IMR-90 (cell line): ENCODE measurements at regions not wholly inside any gene's neighbourhood (a gene's known extent, or its start where the extent isn't known, plus 50 kb on each side); places are given as distances from the start of the nearest gene placed in this dataset.

ENCODE experiments used
- ATAC-seq: fragments of 200-7000 bp; cut with Tn5 transposase; 2 replicates; pipeline ENCODE4 v1.9.1; 2020; ENCODE audit warnings: low read depth, mild to moderate bottlenecking, moderate library complexity
- BruUV-seq: library from RNA; stranded (reverse); fragments of 400-500 nt; replicated peaks from 2 replicates; lab custom pipeline; 2021; lab: Mats Ljungman, UMichigan
- CTCF ChIA-PET: fragments of 300-600 bp; formaldehyde crosslinking; extraction: SDS; loops from one replicate; lab custom pipeline; 2021; ENCODE audit warnings: antibody characterized with exemption; lab: Yijun Ruan, JAX
- POLR2A ChIA-PET: fragments of 300-600 bp; sonication (Branson Sonifier 250); formaldehyde crosslinking; loops from one replicate; lab custom pipeline; 2022; ENCODE audit warnings: antibody characterized with exemption; ENCODE audit not compliant: unreplicated experiment; lab: Charles Lee
- DNase-seq: peaks from one replicate; pipeline ENCODE4 v3.0.0; 2013
- H2AFZ ChIP-seq: replicated peaks from 2 replicates; pipeline ENCODE3; 2013; ENCODE audit warnings: low read length, mild to moderate bottlenecking; ENCODE audit not compliant: poor library complexity
- H2AK5ac ChIP-seq: 2 replicates; pipeline ENCODE4 v1.6.1; 2013; ENCODE audit warnings: low read depth, low read length, inconsistent platforms
- H2AK9ac ChIP-seq: replicated peaks from 2 replicates; pipeline ENCODE3; 2013; ENCODE audit warnings: mild to moderate bottlenecking, low read depth, low read length, moderate library complexity; ENCODE audit not compliant: poor library complexity
- H2BK120ac ChIP-seq: 2 replicates; pipeline ENCODE4 v1.6.1; 2013; ENCODE audit warnings: low read depth, low read length, inconsistent platforms
- H2BK15ac ChIP-seq: 3 replicates; pipeline ENCODE4 v1.6.1; 2013; ENCODE audit warnings: low read depth, low read length, inconsistent platforms
- H2BK20ac ChIP-seq: 2 replicates; pipeline ENCODE4 v1.6.1; 2013; ENCODE audit warnings: low read depth, mild to moderate bottlenecking, inconsistent platforms, low read length, moderate library complexity
- H2BK5ac ChIP-seq: 2 replicates; pipeline ENCODE4 v1.6.1; 2013; ENCODE audit warnings: mild to moderate bottlenecking, low read depth, low read length, inconsistent platforms; ENCODE audit not compliant: poor library complexity, severe bottlenecking
- H3K14ac ChIP-seq: replicated peaks from 2 replicates; pipeline ENCODE4 v1.6.1; 2013; ENCODE audit warnings: low read depth, low read length, inconsistent platforms
- H3K18ac ChIP-seq: 2 replicates; pipeline ENCODE4 v1.6.1; 2013; ENCODE audit warnings: low read depth, low read length, control low read depth
- H3K23ac ChIP-seq: 2 replicates; pipeline ENCODE4 v1.6.1; 2013; ENCODE audit warnings: low read depth, low read length, inconsistent platforms
- H3K27ac ChIP-seq: 2 replicates; pipeline ENCODE4 v1.5.1; 2013; ENCODE audit warnings: mild to moderate bottlenecking, control low read depth, low read length; ENCODE audit not compliant: insufficient read depth
- H3K27me3 ChIP-seq: 2 replicates; pipeline ENCODE4 v1.6.1; 2013; ENCODE audit warnings: low read length; ENCODE audit not compliant: control insufficient read depth, insufficient read depth
- H3K36me3 ChIP-seq: 2 replicates; pipeline ENCODE4 v1.6.1; 2013; ENCODE audit warnings: low read length, mixed read lengths; ENCODE audit not compliant: control insufficient read depth, insufficient read depth
- H3K4ac ChIP-seq: 2 replicates; pipeline ENCODE4 v1.6.1; 2013; ENCODE audit warnings: low read depth, low read length, inconsistent platforms
- H3K4me1 ChIP-seq: 2 replicates; pipeline ENCODE4 v1.6.1; 2013; ENCODE audit warnings: low read length, mixed read lengths; ENCODE audit not compliant: control insufficient read depth, insufficient read depth
- H3K4me2 ChIP-seq: 2 replicates; pipeline ENCODE4 v1.6.1; 2013; ENCODE audit warnings: low read depth, mild to moderate bottlenecking, control low read depth, low read length, moderate library complexity
- H3K4me3 ChIP-seq: 2 replicates; pipeline ENCODE4 v1.5.1; 2013; ENCODE audit warnings: low read depth, mild to moderate bottlenecking, control low read depth, low read length, moderate library complexity; ENCODE audit not compliant: insufficient read depth
- H3K56ac ChIP-seq: 2 replicates; pipeline ENCODE4 v1.6.1; 2013; ENCODE audit warnings: low read length, inconsistent platforms; ENCODE audit not compliant: insufficient read depth; ENCODE audit errors: extremely low read depth
- H3K79me1 ChIP-seq, 2 experiments: 2 replicates each; pipeline ENCODE4 v1.6.1; 2013; ENCODE audit warnings: low read length in 2 of 2, inconsistent platforms in 1 of 2, low read depth in 1 of 2
- H3K9ac ChIP-seq: 2 replicates; pipeline ENCODE4 v1.6.1; 2013; ENCODE audit warnings: low read depth, low read length, control low read depth
- H3K9me1 ChIP-seq: 2 replicates; pipeline ENCODE4 v1.6.1; 2013; ENCODE audit warnings: low read length, inconsistent platforms; ENCODE audit not compliant: insufficient read depth
- H3K9me3 ChIP-seq: 2 replicates; pipeline ENCODE4 v1.6.1; 2013; ENCODE audit warnings: low read length; ENCODE audit not compliant: control insufficient read depth, insufficient read depth
- H4K20me1 ChIP-seq: 2 replicates; pipeline ENCODE4 v1.6.1; 2013; ENCODE audit warnings: low read length, inconsistent platforms; ENCODE audit not compliant: insufficient read depth
- H4K5ac ChIP-seq: 2 replicates; pipeline ENCODE4 v1.6.1; 2013; ENCODE audit warnings: mild to moderate bottlenecking, low read depth, low read length, control low read depth
- H4K8ac ChIP-seq, 2 experiments: 2 replicates each; pipeline ENCODE4 v1.6.1; 2013; ENCODE audit warnings: low read depth in 2 of 2, low read length in 2 of 2, control low read depth in 1 of 2, inconsistent platforms in 1 of 2
- H4K91ac ChIP-seq: 2 replicates; pipeline ENCODE4 v1.6.1; 2013; ENCODE audit warnings: low read depth, low read length, inconsistent platforms; ENCODE audit not compliant: insufficient read depth
- CEBPB ChIP-seq: IDR thresholded peaks from 2 replicates; pipeline ENCODE4 v1.6.1; 2012; ENCODE audit warnings: low read depth, low read length, improper control_type of control experiment
- CTCF ChIP-seq: conservative IDR thresholded peaks from 2 replicates; pipeline ENCODE4 v1.5.1; 2012; ENCODE audit warnings: mild to moderate bottlenecking, low read depth, low read length, improper control_type of control experiment
- FOS ChIP-seq: fragments of 150-350 bp; IDR thresholded peaks from 2 replicates; pipeline ENCODE4 v1.6.1; 2016; ENCODE audit warnings: low read depth, low read length
- MAFK ChIP-seq: IDR thresholded peaks from 2 replicates; pipeline ENCODE4 v1.6.1; 2012; ENCODE audit warnings: low read depth, low read length, improper control_type of control experiment
- MAZ ChIP-seq: IDR thresholded peaks from 2 replicates; pipeline ENCODE4 v1.6.1; 2012; ENCODE audit warnings: low read depth, mild to moderate bottlenecking, low read length, improper control_type of control experiment, moderate library complexity, borderline replicate concordance
- NFE2L2 ChIP-seq: fragments of 150-350 bp; IDR thresholded peaks from 2 replicates; pipeline ENCODE4 v1.6.1; 2016; ENCODE audit warnings: low read depth, mild to moderate bottlenecking, low read length
- RAD21 ChIP-seq: IDR thresholded peaks from 2 replicates; pipeline ENCODE4 v1.6.1; 2012; ENCODE audit warnings: low read length, improper control_type of control experiment
- RCOR1 ChIP-seq: IDR thresholded peaks from 2 replicates; pipeline ENCODE4 v1.6.1; 2012; ENCODE audit warnings: mild to moderate bottlenecking, low read length, improper control_type of control experiment; ENCODE audit not compliant: insufficient replicate concordance
- RFX5 ChIP-seq: IDR thresholded peaks from 2 replicates; pipeline ENCODE4 v1.8.0; 2012; ENCODE audit warnings: low read depth, mild to moderate bottlenecking, low read length, moderate library complexity
- SMC3 ChIP-seq: fragments of 150-350 bp; IDR thresholded peaks from 2 replicates; pipeline ENCODE4 v1.6.1; 2016; ENCODE audit warnings: low read depth, mild to moderate bottlenecking, antibody characterized with exemption, low read length, moderate library complexity
- USF2 ChIP-seq: fragments of 150-350 bp; IDR thresholded peaks from 2 replicates; pipeline ENCODE4 v1.6.1; 2017; ENCODE audit warnings: mild to moderate bottlenecking, antibody characterized with exemption, low read length, low read depth
- WGBS, 2 experiments: methylation state at CpG; one replicate each; pipeline versions ENCODE4 v1.1.5 to v1.1.7; 2013; ENCODE audit warnings: missing lambda C conversion rate in 2 of 2; ENCODE audit not compliant: insufficient read length in 1 of 2; ENCODE audit errors: extremely low coverage in 2 of 2; 5-methylcytosine and 5-hydroxymethylcytosine counted together
- dilution Hi-C: fragments of 300-500 bp; cut with HindIII; formaldehyde crosslinking; loops from one replicate; pipeline ENCODE4 v1.14.3; 2018; ENCODE audit warnings: low sequenced_read_pairs; ENCODE audit not compliant: unreplicated experiment
- in situ Hi-C: fragments of 300-500 bp; cut with MboI; formaldehyde crosslinking; loops from 3 replicates; pipeline ENCODE4 v1.14.3; 2019; ENCODE audit warnings: low sequenced_read_pairs, inconsistent platforms, mixed read lengths
- intact Hi-C: fragments of 100-400 bp; cut with micrococcal nuclease; formaldehyde crosslinking; loops from 2 replicates; pipeline ENCODE4 v1.10.0; 2022

GRCh38 chr6:142548566-142548965, 246.8 kb downstream of the ADGRG6 start:
- Histone ChIP-seq H2BK120ac (no peak overlapping the region), H3K27ac (no peak overlapping the region), H2AK9ac (no peak overlapping the region), H2BK20ac (no peak overlapping the region), H3K36me3 (no peaks in the 10 kb centered on the region), H4K91ac (no peak overlapping the region), H4K5ac (no peak overlapping the region), H2BK5ac (no peak overlapping the region), H4K8ac (no peak overlapping the region), H3K18ac (no peak overlapping the region), H3K9me3 (no peaks in the 10 kb centered on the region), H3K4me2 (no peak overlapping the region), H3K4me3 (no peak overlapping the region), H3K79me1 (no peaks in the 10 kb centered on the region), H3K9me1 (no peaks in the 10 kb centered on the region), H2BK15ac (no peak overlapping the region), H3K23ac (no peak overlapping the region), H3K9ac (no peak overlapping the region), H4K20me1 (no peaks in the 10 kb centered on the region), H3K4ac (no peak overlapping the region), H2AK5ac (no peak overlapping the region), H3K14ac (no peak overlapping the region), H3K27me3 (peaks cover 26% of the 10 kb centered on the region), H2AFZ (no peak overlapping the region), H3K56ac (no peak overlapping the region), H3K4me1 (no peaks in the 10 kb centered on the region)
- in situ Hi-C loops = no loop called here
- ChIA-PET CTCF (no interaction called here), POLR2A (no interaction called here)
- intact Hi-C loops = no loop called here
- no CpG with 5 or more reads among the region's 1 CpG for WGBS, 2 experiments
- DNase-seq = no peak
- no TSS peak for BruUV-seq
- ATAC-seq = no peak
- dilution Hi-C loops = no loop called here
- no peak for TF ChIP-seq SMC3
- TF ChIP-seq RAD21 = no peak
- TF ChIP-seq MAFK = no peak
- TF ChIP-seq FOS = no peak
- no peak for TF ChIP-seq CTCF
- TF ChIP-seq RFX5 = no peak
- TF ChIP-seq USF2 = no peak
- no peak for TF ChIP-seq MAZ
- no peak for TF ChIP-seq NFE2L2
- no peak for TF ChIP-seq RCOR1
- no peak for TF ChIP-seq CEBPB
